ENCODE measurements at regions not wholly inside any gene's neighbourhood (a gene's known extent, or its start where the extent isn't known, plus 50 kb on each side); places are given as distances from the start of the nearest gene placed in this dataset.

- ATAC-seq = no peak
- intact Hi-C loops (cut with DNase I) = no loop called here
- Histone ChIP-seq H3K4me3 (no peak overlapping the region), H3K27me3 (peaks cover 0 to 4% of the 10 kb centered on the region in 2 donors), H3K4me1 (no peaks in the 10 kb centered on the region), H3K36me3 (replicated peaks in 1 of 2; ENCODE audit: insufficient read depth in 1 of 2, low read depth in 2 of 2) (no peaks in the 10 kb centered on the region), H3K27ac (no peak overlapping the region), H3K9me3 (no peaks in the 10 kb centered on the region)
- DNase-seq = no peak
- TF ChIP-seq POLR2A (IDR thresholded peaks at IDR 0.05) (no peak), CTCF (IDR thresholded peaks at IDR 0.05) (no peak)
These were observed 417.0 kb downstream of the TMEM161B start for GRCh38 chr5:87851603-87852002.

- TF ChIP-seq CTCF (IDR thresholded peaks at IDR 0.05) (no peak), POLR2A (IDR thresholded peaks at IDR 0.05) (no peak)
- intact Hi-C loops (cut with DNase I) = no loop called here
- Histone ChIP-seq H3K36me3 (replicated peaks in 1 of 2; ENCODE audit: insufficient read depth in 1 of 2, low read depth in 2 of 2) (no peaks in the 10 kb centered on the region), H3K27ac (no peak overlapping the region), H3K27me3 (peaks cover 0 to 4% of the 10 kb centered on the region in 2 donors), H3K4me1 (no peaks in the 10 kb centered on the region), H3K9me3 (no peaks in the 10 kb centered on the region), H3K4me3 (no peak overlapping the region)
- 65 to 86% methylated on average over 3 of the region's 3 CpGs for WGBS, 2 donors
- ATAC-seq = no peak
- no peak for DNase-seq
These were observed 417.8 kb downstream of the TMEM161B start for GRCh38 chr5:87850843-87851242.

GRCh38 chr5:87845734-87846133 lies 422.9 kb downstream of the TMEM161B start:
- no peak for ATAC-seq
- Histone ChIP-seq H3K4me1 (no peaks in the 10 kb centered on the region), H3K4me3 (no peak overlapping the region), H3K36me3 (replicated peaks in 1 of 2; ENCODE audit: insufficient read depth in 1 of 2, low read depth in 2 of 2) (no peaks in the 10 kb centered on the region), H3K27ac (no peak overlapping the region), H3K27me3 (no peaks in the 10 kb centered on the region), H3K9me3 (peaks cover 0 to 1% (median 0%) of the 10 kb centered on the region in 3 donors)
- DNase-seq = no peak
- TF ChIP-seq CTCF (IDR thresholded peaks at IDR 0.05) (no peak), POLR2A (IDR thresholded peaks at IDR 0.05) (no peak)
- WGBS, 2 donors = 22 to 39% methylated on average over 2 of the region's 2 CpGs
- intact Hi-C loops (cut with DNase I) = no loop called here

- no peaks in the 10 kb centered on the region for H3K27me3 ChIP-seq
- intact Hi-C loops (cut with DNase I) = no loop called here
- no peak for ATAC-seq
- peaks cover 0 to 6% (median 0%) of the 10 kb centered on the region in 3 donors for H3K9me3 ChIP-seq
- no peak for TF ChIP-seq POLR2A (IDR thresholded peaks at IDR 0.05)
- TF ChIP-seq CTCF (IDR thresholded peaks at IDR 0.05) = no peak
- H3K36me3 ChIP-seq (replicated peaks in 1 of 2; ENCODE audit: insufficient read depth in 1 of 2, low read depth in 2 of 2) = no peaks in the 10 kb centered on the region
- H3K4me1 ChIP-seq = no peaks in the 10 kb centered on the region
- DNase-seq = no peak
- 50 to 51% methylated on average over 4 of the region's 4 CpGs for WGBS, 2 donors
- H3K27ac ChIP-seq = no peak overlapping the region
- H3K4me3 ChIP-seq = no peak overlapping the region
These were observed 423.8 kb downstream of the TMEM161B start for GRCh38 chr5:87844866-87845265.

GRCh38 chr5:87844449-87844848 lies 424.2 kb downstream of the TMEM161B start:
- Histone ChIP-seq H3K4me1 (no peaks in the 10 kb centered on the region), H3K27ac (no peak overlapping the region), H3K9me3 (peaks cover 0 to 6% (median 0%) of the 10 kb centered on the region in 3 donors), H3K36me3 (replicated peaks in 1 of 2; ENCODE audit: insufficient read depth in 1 of 2, low read depth in 2 of 2) (no peaks in the 10 kb centered on the region), H3K27me3 (no peaks in the 10 kb centered on the region), H3K4me3 (no peak overlapping the region)
- WGBS, 2 donors = 55 to 59% methylated on average over 1 of the region's 1 CpG
- DNase-seq = no peak
- ATAC-seq = no peak
- TF ChIP-seq CTCF (IDR thresholded peaks at IDR 0.05) = no peak
- TF ChIP-seq POLR2A (IDR thresholded peaks at IDR 0.05) = no peak
- intact Hi-C loops (cut with DNase I) = no loop called here

Data from body of pancreas (tissue), 4 donors.